C4-2B (cell line): ENCODE measurements at regions not wholly inside any gene's neighbourhood (a gene's known extent, or its start where the extent isn't known, plus 50 kb on each side); places are given as distances from the start of the nearest gene placed in this dataset.

Experiments used
- H3K27ac ChIP-seq: fragments of 450-650 bp; 2 replicates; pipeline ENCODE4 v1.5.1; 2017
- CTCF ChIP-seq: fragments of 450-650 bp; conservative IDR thresholded peaks from 2 replicates; pipeline ENCODE4 v1.5.1; 2017; ENCODE audit warnings: mild to moderate bottlenecking
- ZFX ChIP-seq: fragments of 450-650 bp; IDR thresholded peaks from 2 replicates; pipeline ENCODE4 v1.6.1; 2017

GRCh38 chr2:8412082-8412481 lies 269.8 kb upstream of the ID2 start:
- TF ChIP-seq CTCF, result no peak
- peak overlapping the region; percentile 65; the same call in 1 of the 2 replicates for H3K27ac ChIP-seq

- H3K27ac ChIP-seq, result peak overlapping the region; percentile 65
- TF ChIP-seq ZFX, result no peak
- TF ChIP-seq CTCF, result no peak
Measured at GRCh38 chr2:8412586-8412985, 269.3 kb upstream of the ID2 start.

GRCh38 chr2:8413589-8414135 lies 268.2 kb upstream of the ID2 start:
- H3K27ac ChIP-seq, result peak overlapping the region; percentile 65; the same call in 1 of the 2 replicates
- TF ChIP-seq ZFX (no peak), CTCF (no peak)

GRCh38 chr2:8414946-8415879 lies 266.6 kb upstream of the ID2 start:
- H3K27ac ChIP-seq, result peak overlapping the region; percentile 4
- TF ChIP-seq CTCF, result no peak
- no peak for TF ChIP-seq ZFX

- TF ChIP-seq ZFX (no peak), CTCF (no peak)
Measured at GRCh38 chr2:8416001-8416571, 265.8 kb upstream of the ID2 start.

GRCh38 chr2:8416849-8417832 lies 264.7 kb upstream of the ID2 start:
- TF ChIP-seq ZFX, result no peak
- TF ChIP-seq CTCF, result no peak
- H3K27ac ChIP-seq, result no peak overlapping the region

More at GRCh38 chr2:8416001-8416571, 265.8 kb upstream of the ID2 start:
- no peak overlapping the region for H3K27ac ChIP-seq
